ENCODE measurements at regions not wholly inside any gene's neighbourhood (a gene's known extent, or its start where the extent isn't known, plus 50 kb on each side); places are given as distances from the start of the nearest gene placed in this dataset.

- Histone ChIP-seq H3K27ac (ENCODE audit: low read depth, low read length) (no peak overlapping the region), H3K27me3 (ENCODE audit: insufficient read depth, low read length) (no peaks in the 10 kb centered on the region), H3K4me1 (ENCODE audit: insufficient read depth, low read length) (no peaks in the 10 kb centered on the region), H3K36me3 (ENCODE audit: insufficient read depth, low read length) (no peaks in the 10 kb centered on the region), H3K9me3 (ENCODE audit: insufficient read depth, low read depth, low read length) (0 out of 2 replicates have a peak, but pooled peaks cover 3% of the 10 kb centered on the region), H3K9ac (ENCODE audit: low read depth, low read length) (no peak overlapping the region), H3K4me3 (ENCODE audit: low read length) (no peak overlapping the region)
- 90% methylated on average over 6 of the region's 6 CpGs for WGBS
Observed at GRCh38 chr12:30110958-30111586, 327.3 kb upstream of the TMTC1 start.

GRCh38 chr12:30110498-30110897 is 326.8 kb upstream of the TMTC1 start:
- no peaks in the 10 kb centered on the region for H3K4me1 ChIP-seq (ENCODE audit: insufficient read depth, low read length)
- H3K36me3 ChIP-seq (ENCODE audit: insufficient read depth, low read length), result no peaks in the 10 kb centered on the region
- 91% methylated on average over 22 of the region's 22 CpGs for WGBS
- H3K4me3 ChIP-seq (ENCODE audit: low read length), result no peak overlapping the region
- H3K27ac ChIP-seq (ENCODE audit: low read depth, low read length), result no peak overlapping the region
- H3K9ac ChIP-seq (ENCODE audit: low read depth, low read length), result no peak overlapping the region
- no peaks in the 10 kb centered on the region for H3K27me3 ChIP-seq (ENCODE audit: insufficient read depth, low read length)
- H3K9me3 ChIP-seq (ENCODE audit: insufficient read depth, low read depth, low read length), result 0 out of 2 replicates have a peak, but pooled peaks cover 3% of the 10 kb centered on the region

- Histone ChIP-seq H3K27ac (ENCODE audit: low read depth, low read length) (no peak overlapping the region), H3K36me3 (ENCODE audit: insufficient read depth, low read length) (no peaks in the 10 kb centered on the region), H3K27me3 (ENCODE audit: insufficient read depth, low read length) (no peaks in the 10 kb centered on the region), H3K9ac (ENCODE audit: low read depth, low read length) (no peak overlapping the region), H3K9me3 (ENCODE audit: insufficient read depth, low read depth, low read length) (0 out of 2 replicates have a peak, but pooled peaks cover 3% of the 10 kb centered on the region), H3K4me1 (ENCODE audit: insufficient read depth, low read length) (no peaks in the 10 kb centered on the region), H3K4me3 (ENCODE audit: low read length) (no peak overlapping the region)
- 94% methylated on average over 2 of the region's 2 CpGs for WGBS
Observed at GRCh38 chr12:30108666-30109065, 324.9 kb upstream of the TMTC1 start.

- Histone ChIP-seq H3K36me3 (ENCODE audit: insufficient read depth, low read length) (no peaks in the 10 kb centered on the region), H3K27ac (ENCODE audit: low read depth, low read length) (no peak overlapping the region)
- WGBS, result 95% methylated on average over 9 of the region's 9 CpGs
Observed at GRCh38 chr12:30106204-30106965, 322.6 kb upstream of the TMTC1 start.

GRCh38 chr12:30105505-30105904 is 321.8 kb upstream of the TMTC1 start:
- H3K36me3 ChIP-seq (ENCODE audit: insufficient read depth, low read length), result no peaks in the 10 kb centered on the region
- H3K4me3 ChIP-seq (ENCODE audit: low read length), result no peak overlapping the region
- no peaks in the 10 kb centered on the region for H3K27me3 ChIP-seq (ENCODE audit: insufficient read depth, low read length)
- no peaks in the 10 kb centered on the region for H3K9me3 ChIP-seq (ENCODE audit: insufficient read depth, low read depth, low read length)
- H3K27ac ChIP-seq (ENCODE audit: low read depth, low read length), result no peak overlapping the region
- H3K9ac ChIP-seq (ENCODE audit: low read depth, low read length), result no peak overlapping the region
- H3K4me1 ChIP-seq (ENCODE audit: insufficient read depth, low read length), result no peaks in the 10 kb centered on the region
- 96% methylated on average over 1 of the region's 2 CpGs for whole genome bisulfite sequencing

More at GRCh38 chr12:30106204-30106965, 322.6 kb upstream of the TMTC1 start:
- no peak overlapping the region for H3K4me3 ChIP-seq (ENCODE audit: low read length)
- H3K27me3 ChIP-seq (ENCODE audit: insufficient read depth, low read length), result no peaks in the 10 kb centered on the region
- no peak overlapping the region for H3K9ac ChIP-seq (ENCODE audit: low read depth, low read length)
- H3K9me3 ChIP-seq (ENCODE audit: insufficient read depth, low read depth, low read length), result 0 out of 2 replicates have a peak, but pooled peaks cover 3% of the 10 kb centered on the region
- no peaks in the 10 kb centered on the region for H3K4me1 ChIP-seq (ENCODE audit: insufficient read depth, low read length)

- H3K9ac ChIP-seq (ENCODE audit: low read depth, low read length), result no peak overlapping the region
- H3K36me3 ChIP-seq (ENCODE audit: insufficient read depth, low read length), result no peaks in the 10 kb centered on the region
- H3K27ac ChIP-seq (ENCODE audit: low read depth, low read length), result no peak overlapping the region
- H3K4me3 ChIP-seq (ENCODE audit: low read length), result no peak overlapping the region
- no peaks in the 10 kb centered on the region for H3K27me3 ChIP-seq (ENCODE audit: insufficient read depth, low read length)
- H3K9me3 ChIP-seq (ENCODE audit: insufficient read depth, low read depth, low read length), result no peaks in the 10 kb centered on the region
- 91% methylated on average over 2 of the region's 2 CpGs for WGBS
- H3K4me1 ChIP-seq (ENCODE audit: insufficient read depth, low read length), result no peaks in the 10 kb centered on the region
Observed at GRCh38 chr12:30104971-30105370, 321.2 kb upstream of the TMTC1 start.

GRCh38 chr12:30100741-30101140 is 317.0 kb upstream of the TMTC1 start:
- no peaks in the 10 kb centered on the region for H3K36me3 ChIP-seq (ENCODE audit: insufficient read depth, low read length)
- no peaks in the 10 kb centered on the region for H3K9me3 ChIP-seq (ENCODE audit: insufficient read depth, low read depth, low read length)
- H3K9ac ChIP-seq (ENCODE audit: low read depth, low read length), result no peak overlapping the region
- H3K27me3 ChIP-seq (ENCODE audit: insufficient read depth, low read length), result no peaks in the 10 kb centered on the region
- peaks cover 24% of the 10 kb centered on the region for H3K4me1 ChIP-seq (ENCODE audit: insufficient read depth, low read length)
- 100% methylated on average over 1 of the region's 1 CpG for WGBS
- H3K4me3 ChIP-seq (ENCODE audit: low read length), result no peak overlapping the region
- no peak overlapping the region for H3K27ac ChIP-seq (ENCODE audit: low read depth, low read length)

- Histone ChIP-seq H3K9ac (ENCODE audit: low read depth, low read length) (no peak overlapping the region), H3K27ac (ENCODE audit: low read depth, low read length) (peak overlapping the region; percentile 73), H3K4me3 (ENCODE audit: low read length) (no peak overlapping the region), H3K9me3 (ENCODE audit: insufficient read depth, low read depth, low read length) (no peaks in the 10 kb centered on the region), H3K36me3 (ENCODE audit: insufficient read depth, low read length) (no peaks in the 10 kb centered on the region), H3K4me1 (ENCODE audit: insufficient read depth, low read length) (peaks cover 24% of the 10 kb centered on the region), H3K27me3 (ENCODE audit: insufficient read depth, low read length) (no peaks in the 10 kb centered on the region)
- 52% methylated on average over 3 of the region's 3 CpGs for WGBS
Observed at GRCh38 chr12:30098677-30099076, 314.9 kb upstream of the TMTC1 start.

- Histone ChIP-seq H3K4me1 (ENCODE audit: insufficient read depth, low read length) (peaks cover 27% of the 10 kb centered on the region), H3K36me3 (ENCODE audit: insufficient read depth, low read length) (no peaks in the 10 kb centered on the region), H3K9ac (ENCODE audit: low read depth, low read length) (no peak overlapping the region), H3K27me3 (ENCODE audit: insufficient read depth, low read length) (no peaks in the 10 kb centered on the region), H3K27ac (ENCODE audit: low read depth, low read length) (no peak overlapping the region), H3K9me3 (ENCODE audit: insufficient read depth, low read depth, low read length) (no peaks in the 10 kb centered on the region), H3K4me3 (ENCODE audit: low read length) (no peak overlapping the region)
- 97% methylated on average over 5 of the region's 6 CpGs for WGBS
Observed at GRCh38 chr12:30095511-30095910, 311.8 kb upstream of the TMTC1 start.

GRCh38 chr12:30092983-30093617 is 309.4 kb upstream of the TMTC1 start:
- Histone ChIP-seq H3K4me1 (ENCODE audit: insufficient read depth, low read length) (peaks cover 13% of the 10 kb centered on the region), H3K27me3 (ENCODE audit: insufficient read depth, low read length) (no peaks in the 10 kb centered on the region), H3K4me3 (ENCODE audit: low read length) (no peak overlapping the region), H3K27ac (ENCODE audit: low read depth, low read length) (no peak overlapping the region), H3K9me3 (ENCODE audit: insufficient read depth, low read depth, low read length) (no peaks in the 10 kb centered on the region), H3K9ac (ENCODE audit: low read depth, low read length) (no peak overlapping the region), H3K36me3 (ENCODE audit: insufficient read depth, low read length) (no peaks in the 10 kb centered on the region)
- WGBS, result 96% methylated on average over 4 of the region's 4 CpGs

GRCh38 chr12:30090258-30090657 is 306.5 kb upstream of the TMTC1 start:
- H3K4me1 ChIP-seq (ENCODE audit: insufficient read depth, low read length), result 0 out of 2 replicates have a peak, but pooled peaks cover 3% of the 10 kb centered on the region
- H3K9me3 ChIP-seq (ENCODE audit: insufficient read depth, low read depth, low read length), result no peaks in the 10 kb centered on the region
- no peak overlapping the region for H3K4me3 ChIP-seq (ENCODE audit: low read length)
- H3K36me3 ChIP-seq (ENCODE audit: insufficient read depth, low read length), result no peaks in the 10 kb centered on the region
- no peak overlapping the region for H3K27ac ChIP-seq (ENCODE audit: low read depth, low read length)
- no peak overlapping the region for H3K9ac ChIP-seq (ENCODE audit: low read depth, low read length)
- WGBS, result 96% methylated on average over 2 of the region's 2 CpGs
- no peaks in the 10 kb centered on the region for H3K27me3 ChIP-seq (ENCODE audit: insufficient read depth, low read length)

Data from HUES64 (cell line).